ENCODE measurements at regions not wholly inside any gene's neighbourhood (a gene's known extent, or its start where the extent isn't known, plus 50 kb on each side); places are given as distances from the start of the nearest gene placed in this dataset.

- TF ChIP-seq EZH2 (IDR thresholded peaks at IDR 0.05; ENCODE audit: insufficient read depth, poor library complexity, severe bottlenecking): no peak
- TF ChIP-seq EZH2phosphoT487 (IDR thresholded peaks at IDR 0.05; ENCODE audit: insufficient read depth, low read depth): no peak
Measured at GRCh38 chr1:101079341-101079740, 53.8 kb upstream of the DPH5 start.

Measured in GM23248 (cell line).